Activated naive CD4-positive, alpha-beta T cell treated with anti-CD3 and anti-CD28 coated beads for 36 hours (primary cell): ENCODE measurements at regions not wholly inside any gene's neighbourhood (a gene's known extent, or its start where the extent isn't known, plus 50 kb on each side); places are given as distances from the start of the nearest gene placed in this dataset.
A peak's percentile ranks its signal among the peaks of the same experiment; 100 is the strongest.

Experiments used
- CTCF ChIA-PET: fragments of 350-600 bp; sonication (Branson Sonifier 250); formaldehyde crosslinking; loops from one replicate; lab custom pipeline; 2021; ENCODE audit warnings: antibody characterized with exemption; lab: Charles Lee
- DNase-seq: peaks from one replicate; pipeline ENCODE4 v3.0.0-alpha.2; 2020
- H3K27ac Mint-ChIP-seq: one replicate; pipeline ENCODE4 v1.8.0; 2021; ENCODE audit warnings: mild to moderate bottlenecking, mixed read lengths
- H3K27me3 Mint-ChIP-seq: one replicate; pipeline ENCODE4 v1.8.0; 2021; ENCODE audit warnings: low read depth, mixed read lengths
- H3K36me3 Mint-ChIP-seq: one replicate; pipeline ENCODE4 v1.8.0; 2021; ENCODE audit warnings: low read depth, mixed read lengths
- H3K4me1 Mint-ChIP-seq: one replicate; pipeline ENCODE4 v1.8.0; 2021; ENCODE audit warnings: low read depth, mixed read lengths
- H3K4me3 Mint-ChIP-seq: one replicate; pipeline ENCODE4 v1.8.0; 2021; ENCODE audit warnings: mild to moderate bottlenecking, moderate library complexity, mixed read lengths
- H3K9me3 Mint-ChIP-seq: one replicate; pipeline ENCODE4 v1.8.0; 2021; ENCODE audit warnings: mixed read lengths
- intact Hi-C: fragments of 100-400 bp; cut with micrococcal nuclease; formaldehyde crosslinking; loops from one replicate; pipeline ENCODE4 v1.15.1; 2023

GRCh38 chr3:117962750-117963149 lies 1071.9 kb downstream of the IGSF11 start:
- CTCF ChIA-PET = no interaction called here
- Mint-ChIP-seq H3K4me3 (no peak overlapping the region), H3K27ac (no peak overlapping the region), H3K36me3 (no peaks in the 10 kb centered on the region), H3K27me3 (no peaks in the 10 kb centered on the region), H3K4me1 (no peaks in the 10 kb centered on the region), H3K9me3 (peaks cover 10% of the 10 kb centered on the region)
- intact Hi-C loops = no loop called here
- DNase-seq = no peak

- H3K9me3 Mint-ChIP-seq = peaks cover 10% of the 10 kb centered on the region
- CTCF ChIA-PET = no interaction called here
- no peak overlapping the region for H3K27ac Mint-ChIP-seq
- H3K27me3 Mint-ChIP-seq = no peaks in the 10 kb centered on the region
- no peaks in the 10 kb centered on the region for H3K36me3 Mint-ChIP-seq
- no peak for DNase-seq
- no peaks in the 10 kb centered on the region for H3K4me1 Mint-ChIP-seq
- no peak overlapping the region for H3K4me3 Mint-ChIP-seq
- intact Hi-C loops = no loop called here
Measured at GRCh38 chr3:117963858-117964257, 1070.8 kb downstream of the IGSF11 start.

GRCh38 chr3:117964814-117965213 lies 1069.8 kb downstream of the IGSF11 start:
- H3K4me3 Mint-ChIP-seq = no peak overlapping the region
- H3K27ac Mint-ChIP-seq = no peak overlapping the region
- H3K9me3 Mint-ChIP-seq = peaks cover 2% of the 10 kb centered on the region
- intact Hi-C loops = no loop called here
- no peak for DNase-seq
- no peaks in the 10 kb centered on the region for H3K4me1 Mint-ChIP-seq
- H3K27me3 Mint-ChIP-seq = no peaks in the 10 kb centered on the region
- no peaks in the 10 kb centered on the region for H3K36me3 Mint-ChIP-seq
- CTCF ChIA-PET = no interaction called here

- CTCF ChIA-PET = no interaction called here
- no peaks in the 10 kb centered on the region for H3K36me3 Mint-ChIP-seq
- H3K27me3 Mint-ChIP-seq = no peaks in the 10 kb centered on the region
- H3K4me3 Mint-ChIP-seq = no peak overlapping the region
- no peaks in the 10 kb centered on the region for H3K9me3 Mint-ChIP-seq
- intact Hi-C loops = no loop called here
- H3K27ac Mint-ChIP-seq = no peak overlapping the region
- no peak for DNase-seq
- H3K4me1 Mint-ChIP-seq = no peaks in the 10 kb centered on the region
Measured at GRCh38 chr3:117977504-117978228, 1057.0 kb downstream of the IGSF11 start.

GRCh38 chr3:117979466-117979865 lies 1055.2 kb downstream of the IGSF11 start:
- H3K4me3 Mint-ChIP-seq = no peak overlapping the region
- CTCF ChIA-PET = interaction anchor here (0.6 kb wide), 1 partner anchor 921 kb away, joined by 3 read pairs; no protein-coding TSS in a partner anchor
- no peaks in the 10 kb centered on the region for H3K27me3 Mint-ChIP-seq
- no peak for DNase-seq
- H3K9me3 Mint-ChIP-seq = no peaks in the 10 kb centered on the region
- no peak overlapping the region for H3K27ac Mint-ChIP-seq
- no peaks in the 10 kb centered on the region for H3K4me1 Mint-ChIP-seq
- intact Hi-C loops = no loop called here
- H3K36me3 Mint-ChIP-seq = no peaks in the 10 kb centered on the region

- CTCF ChIA-PET = interaction anchor here (1.4 kb wide), 1 partner anchor 10 kb away, joined by 4 read pairs; no protein-coding TSS in a partner anchor
- intact Hi-C loops = no loop called here
- no peak overlapping the region for H3K4me3 Mint-ChIP-seq
- H3K36me3 Mint-ChIP-seq = no peaks in the 10 kb centered on the region
- no peaks in the 10 kb centered on the region for H3K9me3 Mint-ChIP-seq
- no peak overlapping the region for H3K27ac Mint-ChIP-seq
- no peak for DNase-seq
- H3K27me3 Mint-ChIP-seq = no peaks in the 10 kb centered on the region
- no peaks in the 10 kb centered on the region for H3K4me1 Mint-ChIP-seq
Measured at GRCh38 chr3:117987256-117987655, 1047.4 kb downstream of the IGSF11 start.

- no peak for DNase-seq
- peaks cover under 1% of the 10 kb centered on the region for H3K27me3 Mint-ChIP-seq
- H3K4me1 Mint-ChIP-seq = no peaks in the 10 kb centered on the region
- H3K4me3 Mint-ChIP-seq = no peak overlapping the region
- no peaks in the 10 kb centered on the region for H3K36me3 Mint-ChIP-seq
- H3K9me3 Mint-ChIP-seq = no peaks in the 10 kb centered on the region
- intact Hi-C loops = no loop called here
- CTCF ChIA-PET = no interaction called here
- no peak overlapping the region for H3K27ac Mint-ChIP-seq
Measured at GRCh38 chr3:117989982-117990381, 1044.7 kb downstream of the IGSF11 start.

GRCh38 chr3:117990627-117991026 lies 1044.0 kb downstream of the IGSF11 start:
- CTCF ChIA-PET = no interaction called here
- H3K27me3 Mint-ChIP-seq = peaks cover 5% of the 10 kb centered on the region
- no peaks in the 10 kb centered on the region for H3K36me3 Mint-ChIP-seq

GRCh38 chr3:117995842-117996437 lies 1038.7 kb downstream of the IGSF11 start:
- Mint-ChIP-seq H3K36me3 (no peaks in the 10 kb centered on the region), H3K27me3 (peaks cover 11% of the 10 kb centered on the region), H3K4me3 (no peak overlapping the region), H3K4me1 (no peaks in the 10 kb centered on the region), H3K27ac (no peak overlapping the region), H3K9me3 (no peaks in the 10 kb centered on the region)
- intact Hi-C loops = loop anchor here (5.0 kb wide), 1 partner anchor 821 kb away; no protein-coding TSS in a partner anchor
- CTCF ChIA-PET = no interaction called here
- no peak for DNase-seq

More at GRCh38 chr3:117990627-117991026, 1044.0 kb downstream of the IGSF11 start:
- H3K27ac Mint-ChIP-seq = no peak overlapping the region
- H3K9me3 Mint-ChIP-seq = no peaks in the 10 kb centered on the region
- intact Hi-C loops = no loop called here
- DNase-seq = no peak
- no peak overlapping the region for H3K4me3 Mint-ChIP-seq
- H3K4me1 Mint-ChIP-seq = no peaks in the 10 kb centered on the region

GRCh38 chr3:117997201-117998049 lies 1037.2 kb downstream of the IGSF11 start:
- H3K36me3 Mint-ChIP-seq = no peaks in the 10 kb centered on the region
- CTCF ChIA-PET = interaction anchor here (0.6 to 1.7 kb wide), 5 partner anchors 11 to 54 kb away, joined by 3 to 4 read pairs (median 4); no protein-coding TSS in a partner anchor
- peak; percentile 62 for DNase-seq
- H3K27me3 Mint-ChIP-seq = peaks cover 11% of the 10 kb centered on the region
- H3K27ac Mint-ChIP-seq = no peak overlapping the region
- H3K9me3 Mint-ChIP-seq = no peaks in the 10 kb centered on the region
- intact Hi-C loops = loop anchor here (1.0 to 5.0 kb wide), 3 partner anchors 820 to 1226 kb away; no protein-coding TSS in a partner anchor
- no peaks in the 10 kb centered on the region for H3K4me1 Mint-ChIP-seq
- H3K4me3 Mint-ChIP-seq = no peak overlapping the region

GRCh38 chr3:117998071-117998470 lies 1036.6 kb downstream of the IGSF11 start:
- Mint-ChIP-seq H3K27me3 (peaks cover 11% of the 10 kb centered on the region), H3K27ac (no peak overlapping the region), H3K4me3 (no peak overlapping the region), H3K4me1 (no peaks in the 10 kb centered on the region), H3K36me3 (no peaks in the 10 kb centered on the region), H3K9me3 (no peaks in the 10 kb centered on the region)
- CTCF ChIA-PET = interaction anchor here (1.1 to 1.7 kb wide), 4 partner anchors 11 to 55 kb away, joined by 3 to 4 read pairs (median 4); no protein-coding TSS in a partner anchor
- intact Hi-C loops = loop anchor here (5.0 kb wide), 1 partner anchor 819 kb away; no protein-coding TSS in a partner anchor
- no peak for DNase-seq

GRCh38 chr3:118000219-118000618 lies 1034.4 kb downstream of the IGSF11 start:
- Mint-ChIP-seq H3K27ac (no peak overlapping the region), H3K4me3 (no peak overlapping the region), H3K9me3 (no peaks in the 10 kb centered on the region), H3K36me3 (no peaks in the 10 kb centered on the region), H3K27me3 (peaks cover 9% of the 10 kb centered on the region), H3K4me1 (no peaks in the 10 kb centered on the region)
- CTCF ChIA-PET = no interaction called here
- intact Hi-C loops = no loop called here
- DNase-seq = no peak
